Common myeloid progenitor, CD34-positive (primary cell): ENCODE measurements at regions not wholly inside any gene's neighbourhood (a gene's known extent, or its start where the extent isn't known, plus 50 kb on each side); places are given as distances from the start of the nearest gene placed in this dataset.

Experiments used
- CTCF ChIA-PET: fragments of 350-600 bp; sonication (Branson Sonifier 250); formaldehyde crosslinking; loops from one replicate; lab custom pipeline; 2021; ENCODE audit warnings: antibody characterized with exemption; lab: Charles Lee
- POLR2A ChIA-PET: fragments of 350-600 bp; sonication (Branson Sonifier 250); formaldehyde crosslinking; loops from one replicate; lab custom pipeline; 2021; ENCODE audit warnings: antibody characterized with exemption; lab: Charles Lee
- DNase-seq, 3 donors: peaks; one replicate each; pipeline versions ENCODE4 v3.0.0 to v3.0.0-alpha.2; 2013
- H3K27ac ChIP-seq, 2 experiments: 1 replicate in 1 of 2; 2 replicates in 1 of 2; pipeline ENCODE4 v1.7.0; 2013; ENCODE audit warnings: inconsistent platforms in 2 of 2, low read length in 2 of 2, mild to moderate bottlenecking in 2 of 2, low read depth in 1 of 2, moderate library complexity in 1 of 2; ENCODE audit not compliant: severe bottlenecking in 2 of 2, insufficient read depth in 1 of 2, poor library complexity in 1 of 2
- H3K27me3 ChIP-seq, 5 experiments: replicated peaks in 2 of 5; 1 replicate in 3 of 5; 2 replicates in 2 of 5; pipeline versions ENCODE4 v1.6.1 to v1.7.0; 2013; ENCODE audit warnings: low read length in 4 of 5, mild to moderate bottlenecking in 2 of 5, moderate library complexity in 2 of 5, inconsistent platforms in 1 of 5; ENCODE audit not compliant: insufficient read depth in 5 of 5, control insufficient read depth in 4 of 5
- H3K36me3 ChIP-seq, 4 experiments: 1 replicate in 2 of 4; 2 replicates in 2 of 4; pipeline versions ENCODE4 v1.6.1 to v1.7.0; 2013; ENCODE audit warnings: low read length in 3 of 4, control low read depth in 1 of 4, mild to moderate bottlenecking in 1 of 4; ENCODE audit not compliant: control insufficient read depth in 4 of 4, insufficient read depth in 4 of 4
- H3K4me1 ChIP-seq, 4 experiments: 1 replicate in 3 of 4; 2 replicates in 1 of 4; pipeline versions ENCODE4 v1.6.1 to v1.7.1; 2013; ENCODE audit warnings: low read length in 3 of 4, mild to moderate bottlenecking in 3 of 4, control low read depth in 1 of 4, inconsistent platforms in 1 of 4, moderate library complexity in 1 of 4; ENCODE audit not compliant: control insufficient read depth in 4 of 4, insufficient read depth in 4 of 4; ENCODE audit errors: control extremely low read depth in 1 of 4
- H3K4me3 ChIP-seq, 7 experiments: 1 replicate in 4 of 7; 2 replicates in 3 of 7; pipeline versions ENCODE4 v1.5.1 to v1.7.0; 2013; ENCODE audit warnings: mild to moderate bottlenecking in 7 of 7, low read length in 6 of 7, moderate library complexity in 6 of 7, inconsistent platforms in 2 of 7, low read depth in 2 of 7, control low read depth in 1 of 7; ENCODE audit not compliant: insufficient read depth in 4 of 7, control insufficient read depth in 1 of 7; ENCODE audit errors: extremely low read depth in 1 of 7
- H3K9me3 ChIP-seq, 5 experiments: 1 replicate in 4 of 5; 2 replicates in 1 of 5; pipeline versions ENCODE4 v1.6.1 to v1.7.1; 2013; ENCODE audit warnings: low read length in 4 of 5, mild to moderate bottlenecking in 2 of 5, inconsistent platforms in 1 of 5, low read depth in 1 of 5, moderate library complexity in 1 of 5; ENCODE audit not compliant: control insufficient read depth in 4 of 5, insufficient read depth in 2 of 5; ENCODE audit errors: control extremely low read depth in 1 of 5
- WGBS: methylation state at CpG from one replicate; pipeline ENCODE4 v1.1.5; 2013; ENCODE audit not compliant: insufficient coverage; 5-methylcytosine and 5-hydroxymethylcytosine counted together

GRCh38 chr14:46401066-46401465, 250.5 kb downstream of the RPL10L start:
- DNase-seq, result no peak
- ChIA-PET POLR2A (no interaction called here), CTCF (no interaction called here)
- WGBS, result 100% methylated on average over 1 of the region's 2 CpGs
- Histone ChIP-seq H3K4me3 (no peak overlapping the region), H3K27ac (no peak overlapping the region), H3K36me3 (no peaks in the 10 kb centered on the region), H3K9me3 (no peaks in the 10 kb centered on the region), H3K27me3 (no peaks in the 10 kb centered on the region), H3K4me1 (no peaks in the 10 kb centered on the region)

GRCh38 chr14:46399049-46399448, 252.5 kb downstream of the RPL10L start:
- 93% methylated on average over 3 of the region's 5 CpGs for WGBS
- ChIA-PET POLR2A (no interaction called here), CTCF (no interaction called here)
- Histone ChIP-seq H3K27me3 (no peaks in the 10 kb centered on the region), H3K4me1 (no peaks in the 10 kb centered on the region), H3K4me3 (no peak overlapping the region), H3K27ac (no peak overlapping the region), H3K9me3 (no peaks in the 10 kb centered on the region), H3K36me3 (no peaks in the 10 kb centered on the region)
- no peak for DNase-seq

DNA sequence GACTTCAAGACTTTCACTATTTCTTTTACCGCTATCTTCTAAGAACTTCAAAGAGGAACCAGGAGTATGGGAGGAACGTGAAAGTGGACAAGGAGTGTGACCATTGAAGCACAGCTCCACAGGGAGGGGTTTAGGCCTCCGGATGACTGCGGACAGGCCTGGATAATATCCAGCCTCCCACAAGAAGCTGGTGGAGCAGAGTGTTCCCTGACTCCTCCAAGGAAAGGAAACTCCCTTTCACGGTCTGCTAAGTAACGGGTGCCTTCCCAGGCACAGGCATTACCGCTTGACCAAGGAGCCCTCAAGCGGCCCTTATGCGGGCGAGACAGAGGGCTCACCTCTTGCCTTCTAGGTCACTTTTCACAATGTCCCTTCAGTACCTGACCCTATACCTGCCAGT, 267.0 kb downstream of the RPL10L start:
- POLR2A ChIA-PET, result no interaction called here
- CTCF ChIA-PET, result no interaction called here
- no peak for DNase-seq
- Histone ChIP-seq H3K36me3 (no peaks in the 10 kb centered on the region), H3K9me3 (no peaks in the 10 kb centered on the region), H3K4me1 (no peaks in the 10 kb centered on the region), H3K27ac (no peak overlapping the region), H3K4me3 (no peak overlapping the region), H3K27me3 (no peaks in the 10 kb centered on the region)
- WGBS, result 96% methylated on average over 6 of the region's 10 CpGs

DNA sequence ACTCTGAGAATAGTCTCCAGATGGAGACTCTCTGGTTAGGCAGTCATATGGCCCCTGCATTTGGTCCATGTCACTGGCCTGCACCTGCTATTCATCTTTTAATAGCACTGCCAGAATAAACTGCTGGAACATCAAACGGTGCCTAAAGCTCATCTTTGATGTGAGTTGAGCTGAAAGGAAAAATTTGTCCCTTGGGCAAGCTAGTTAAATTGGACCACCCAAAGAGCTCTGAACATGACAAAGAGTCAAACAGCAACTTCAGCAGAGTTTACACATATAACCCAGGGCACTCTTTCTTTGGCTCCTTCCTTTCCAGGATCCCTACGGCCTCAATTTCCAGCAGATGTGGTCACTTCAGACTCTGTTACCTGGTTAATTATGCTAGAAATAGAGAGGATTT, 269.9 kb downstream of the RPL10L start:
- Histone ChIP-seq H3K4me3 (no peak overlapping the region), H3K27ac (no peak overlapping the region), H3K27me3 (no peaks in the 10 kb centered on the region), H3K36me3 (no peaks in the 10 kb centered on the region), H3K4me1 (no peaks in the 10 kb centered on the region), H3K9me3 (no peaks in the 10 kb centered on the region)
- CTCF ChIA-PET, result interaction anchor here (0.5 kb wide), 1 partner anchor 32 kb away, joined by 3 read pairs; no protein-coding TSS in a partner anchor
- DNase-seq, result no peak
- WGBS, result 100% methylated on average over 1 of the region's 2 CpGs
- POLR2A ChIA-PET, result interaction anchor here (0.6 kb wide), 1 partner anchor 636 kb away, joined by 4 read pairs; no protein-coding TSS in a partner anchor

DNA sequence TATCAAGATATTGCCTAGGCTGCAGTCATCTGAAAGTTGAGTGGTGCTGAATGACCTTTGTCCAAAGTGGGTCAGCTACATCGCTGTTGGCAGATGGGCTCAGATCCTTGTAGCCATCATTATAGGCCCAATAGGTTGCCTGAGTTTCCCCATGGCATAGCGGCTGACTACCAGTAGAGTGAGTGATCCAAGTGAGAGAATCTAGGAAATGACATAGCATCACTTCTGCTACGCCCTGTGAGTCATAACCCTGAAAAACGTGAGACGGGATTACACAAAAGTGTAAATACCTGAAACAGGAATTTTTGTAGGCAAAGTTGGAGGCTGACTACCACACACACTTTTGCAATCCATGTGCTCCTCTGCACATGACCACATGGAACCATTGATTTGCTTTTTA, 273.3 kb downstream of the RPL10L start:
- 97% methylated on average over 5 of the region's 5 CpGs for WGBS

GRCh38 chr14:46377305-46377704, 274.3 kb downstream of the RPL10L start:
- no peaks in the 10 kb centered on the region for H3K27me3 ChIP-seq
- CTCF ChIA-PET, result no interaction called here
- H3K9me3 ChIP-seq, result no peaks in the 10 kb centered on the region
- POLR2A ChIA-PET, result no interaction called here
- no peaks in the 10 kb centered on the region for H3K4me1 ChIP-seq
- H3K27ac ChIP-seq, result no peak overlapping the region
- no peak for DNase-seq
- H3K4me3 ChIP-seq, result no peak overlapping the region
- no peaks in the 10 kb centered on the region for H3K36me3 ChIP-seq
- WGBS, result 86% methylated on average over 2 of the region's 3 CpGs

More for the DNA sequence above, 273.3 kb downstream of the RPL10L start:
- ChIA-PET CTCF (no interaction called here), POLR2A (no interaction called here)
- Histone ChIP-seq H3K27ac (no peak overlapping the region), H3K36me3 (no peaks in the 10 kb centered on the region), H3K9me3 (no peaks in the 10 kb centered on the region), H3K27me3 (no peaks in the 10 kb centered on the region), H3K4me3 (no peak overlapping the region), H3K4me1 (no peaks in the 10 kb centered on the region)
- DNase-seq, result no peak

DNA sequence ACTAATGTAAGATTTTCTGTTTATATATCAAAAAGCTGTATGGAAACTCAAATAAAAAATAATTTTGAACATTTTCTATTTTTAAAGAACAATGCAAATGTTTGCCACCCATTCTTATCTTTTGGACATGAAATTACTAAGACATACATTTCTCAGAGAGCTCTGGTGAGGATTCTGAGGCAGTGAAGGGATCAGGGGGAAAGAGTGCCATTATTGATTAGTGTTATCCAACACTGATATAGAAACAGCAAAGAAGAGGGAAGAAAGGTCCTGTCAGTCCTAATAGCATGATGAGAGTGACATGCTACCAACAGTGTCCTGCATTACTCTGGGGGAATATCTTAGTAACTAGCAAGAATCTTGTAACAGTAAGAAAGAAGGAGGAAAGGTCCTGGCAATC, 282.2 kb downstream of the RPL10L start:
- POLR2A ChIA-PET, result no interaction called here
- Histone ChIP-seq H3K27me3 (no peaks in the 10 kb centered on the region), H3K9me3 (no peaks in the 10 kb centered on the region), H3K27ac (no peak overlapping the region), H3K4me3 (no peak overlapping the region), H3K4me1 (no peaks in the 10 kb centered on the region), H3K36me3 (no peaks in the 10 kb centered on the region)
- DNase-seq, result no peak
- CTCF ChIA-PET, result no interaction called here
